Keratinocyte (primary cell): ENCODE measurements at regions not wholly inside any gene's neighbourhood (a gene's known extent, or its start where the extent isn't known, plus 50 kb on each side); places are given as distances from the start of the nearest gene placed in this dataset.

ENCODE experiments used
- DNase-seq: peaks from one replicate; pipeline ENCODE4 v3.0.0-alpha.2; 2011; ENCODE audit warnings: low read depth, missing footprints, low spot score
- FAIRE-seq: peaks from 2 replicates; lab custom pipeline; 2011; peaks lifted over from hg19 to GRCh38; lab: Jason Lieb, UNC
- H2AFZ ChIP-seq: 2 replicates; pipeline ENCODE4 v1.6.0; 2012; ENCODE audit warnings: low read length, control low read depth, inconsistent platforms; ENCODE audit not compliant: control insufficient read depth
- H3K27ac ChIP-seq: 2 replicates; pipeline ENCODE4 v1.5.1; 2011; ENCODE audit warnings: low read length; ENCODE audit not compliant: control insufficient read depth, insufficient read depth
- H3K27me3 ChIP-seq: 3 replicates; pipeline ENCODE4 v1.6.0; 2011; ENCODE audit warnings: low read length; ENCODE audit not compliant: control insufficient read depth, insufficient read depth; ENCODE audit errors: extremely low read depth
- H3K36me3 ChIP-seq, 2 experiments: 2 replicates in 1 of 2; 3 replicates in 1 of 2; pipeline ENCODE4 v1.5.1; 2011; ENCODE audit warnings: low read length in 2 of 2, mild to moderate bottlenecking in 1 of 2; ENCODE audit not compliant: control insufficient read depth in 2 of 2, insufficient read depth in 2 of 2; ENCODE audit errors: extremely low read depth in 1 of 2
- H3K4me1 ChIP-seq: 3 replicates; pipeline ENCODE4 v1.5.1; 2011; ENCODE audit warnings: low read length; ENCODE audit not compliant: control insufficient read depth, insufficient read depth; ENCODE audit errors: extremely low read depth
- H3K4me2 ChIP-seq: 3 replicates; pipeline ENCODE4 v1.6.0; 2011; ENCODE audit warnings: low read depth, low read length; ENCODE audit not compliant: control insufficient read depth, insufficient read depth; ENCODE audit errors: extremely low read depth
- H3K4me3 ChIP-seq, 3 experiments: fragments of 200-600 bp in 1 of 3; sonication (generic) in 1 of 3; 2 replicates in 2 of 3; 3 replicates in 1 of 3; pipeline ENCODE4 v1.5.1; 2011 to 2016; ENCODE audit warnings: low read length in 3 of 3, mild to moderate bottlenecking in 3 of 3, control low read depth in 2 of 3, inconsistent platforms in 1 of 3, low read depth in 1 of 3, mixed read lengths in 1 of 3, mixed run types in 1 of 3, moderate library complexity in 1 of 3; ENCODE audit not compliant: control insufficient read depth in 2 of 3, insufficient read depth in 2 of 3; ENCODE audit errors: extremely low read depth in 1 of 3
- H3K79me2 ChIP-seq: 2 replicates; pipeline ENCODE4 v1.6.0; 2012; ENCODE audit warnings: low read length; ENCODE audit not compliant: control insufficient read depth, insufficient read depth
- H3K9ac ChIP-seq: 3 replicates; pipeline ENCODE4 v1.6.0; 2011; ENCODE audit warnings: low read length; ENCODE audit not compliant: control insufficient read depth, insufficient read depth; ENCODE audit errors: extremely low read depth
- H3K9me1 ChIP-seq: 3 replicates; pipeline ENCODE4 v1.6.0; 2011; ENCODE audit warnings: low read length; ENCODE audit not compliant: control insufficient read depth, insufficient read depth; ENCODE audit errors: extremely low read depth
- H3K9me3 ChIP-seq: 2 replicates; pipeline ENCODE4 v1.5.1; 2012; ENCODE audit warnings: low read depth, low read length; ENCODE audit not compliant: control insufficient read depth
- H4K20me1 ChIP-seq: 3 replicates; pipeline ENCODE4 v1.6.0; 2011; ENCODE audit warnings: low read length; ENCODE audit not compliant: control insufficient read depth, insufficient read depth; ENCODE audit errors: extremely low read depth
- EZH2 ChIP-seq: IDR thresholded peaks from one replicate; pipeline ENCODE4 v1.6.1; 2012; ENCODE audit warnings: inconsistent platforms, mild to moderate bottlenecking, low read length, moderate library complexity
- dilution Hi-C: fragments of 300-500 bp; cut with MboI; formaldehyde crosslinking; loops from one replicate; pipeline ENCODE4 v1.7.0; 2020; ENCODE audit warnings: low sequenced_read_pairs; ENCODE audit not compliant: extremely low pct_ligation_motif_present
- TF ChIP-seq, protein P1 (sequence below), 3 experiments: IDR thresholded peaks in 1 of 3; conservative IDR thresholded peaks in 1 of 3; optimal IDR thresholded peaks in 1 of 3; 2 replicates in 2 of 3; 3 replicates in 1 of 3; pipeline versions ENCODE3 to v1.5.1; 2011; ENCODE audit warnings: low read length in 3 of 3, mild to moderate bottlenecking in 3 of 3, moderate library complexity in 2 of 3, control low read depth in 1 of 3, inconsistent platforms in 1 of 3; ENCODE audit not compliant: insufficient read depth in 2 of 3; ENCODE audit errors: extremely low read depth in 1 of 3

- dilution Hi-C loops = no loop called here
- Histone ChIP-seq H3K4me2 (no peak overlapping the region), H3K9ac (no peak overlapping the region), H3K9me3 (no peaks in the 10 kb centered on the region), H4K20me1 (no peaks in the 10 kb centered on the region), H3K27me3 (no peaks in the 10 kb centered on the region), H3K79me2 (no peaks in the 10 kb centered on the region), H3K36me3 (no peaks in the 10 kb centered on the region), H3K4me3 (no peak overlapping the region), H2AFZ (no peak overlapping the region), H3K27ac (no peak overlapping the region), H3K4me1 (no peaks in the 10 kb centered on the region), H3K9me1 (no peaks in the 10 kb centered on the region)
- no peak for TF ChIP-seq EZH2
- TF ChIP-seq, protein P1, sequence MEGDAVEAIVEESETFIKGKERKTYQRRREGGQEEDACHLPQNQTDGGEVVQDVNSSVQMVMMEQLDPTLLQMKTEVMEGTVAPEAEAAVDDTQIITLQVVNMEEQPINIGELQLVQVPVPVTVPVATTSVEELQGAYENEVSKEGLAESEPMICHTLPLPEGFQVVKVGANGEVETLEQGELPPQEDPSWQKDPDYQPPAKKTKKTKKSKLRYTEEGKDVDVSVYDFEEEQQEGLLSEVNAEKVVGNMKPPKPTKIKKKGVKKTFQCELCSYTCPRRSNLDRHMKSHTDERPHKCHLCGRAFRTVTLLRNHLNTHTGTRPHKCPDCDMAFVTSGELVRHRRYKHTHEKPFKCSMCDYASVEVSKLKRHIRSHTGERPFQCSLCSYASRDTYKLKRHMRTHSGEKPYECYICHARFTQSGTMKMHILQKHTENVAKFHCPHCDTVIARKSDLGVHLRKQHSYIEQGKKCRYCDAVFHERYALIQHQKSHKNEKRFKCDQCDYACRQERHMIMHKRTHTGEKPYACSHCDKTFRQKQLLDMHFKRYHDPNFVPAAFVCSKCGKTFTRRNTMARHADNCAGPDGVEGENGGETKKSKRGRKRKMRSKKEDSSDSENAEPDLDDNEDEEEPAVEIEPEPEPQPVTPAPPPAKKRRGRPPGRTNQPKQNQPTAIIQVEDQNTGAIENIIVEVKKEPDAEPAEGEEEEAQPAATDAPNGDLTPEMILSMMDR (optimal IDR thresholded peaks at IDR 0.05 in 1 of 3, IDR thresholded peaks at IDR 0.05 in 1 of 3, conservative IDR thresholded peaks at IDR 0.05 in 1 of 3; ENCODE audit: extremely low read depth in 1 of 3, insufficient read depth in 2 of 3, low read length in 3 of 3) = no peak
- DNase-seq (no peak), FAIRE-seq (no peak)
These were observed 354.1 kb upstream of the B3GALT2 start for GRCh38 chr1:193540511-193540910.

DNA sequence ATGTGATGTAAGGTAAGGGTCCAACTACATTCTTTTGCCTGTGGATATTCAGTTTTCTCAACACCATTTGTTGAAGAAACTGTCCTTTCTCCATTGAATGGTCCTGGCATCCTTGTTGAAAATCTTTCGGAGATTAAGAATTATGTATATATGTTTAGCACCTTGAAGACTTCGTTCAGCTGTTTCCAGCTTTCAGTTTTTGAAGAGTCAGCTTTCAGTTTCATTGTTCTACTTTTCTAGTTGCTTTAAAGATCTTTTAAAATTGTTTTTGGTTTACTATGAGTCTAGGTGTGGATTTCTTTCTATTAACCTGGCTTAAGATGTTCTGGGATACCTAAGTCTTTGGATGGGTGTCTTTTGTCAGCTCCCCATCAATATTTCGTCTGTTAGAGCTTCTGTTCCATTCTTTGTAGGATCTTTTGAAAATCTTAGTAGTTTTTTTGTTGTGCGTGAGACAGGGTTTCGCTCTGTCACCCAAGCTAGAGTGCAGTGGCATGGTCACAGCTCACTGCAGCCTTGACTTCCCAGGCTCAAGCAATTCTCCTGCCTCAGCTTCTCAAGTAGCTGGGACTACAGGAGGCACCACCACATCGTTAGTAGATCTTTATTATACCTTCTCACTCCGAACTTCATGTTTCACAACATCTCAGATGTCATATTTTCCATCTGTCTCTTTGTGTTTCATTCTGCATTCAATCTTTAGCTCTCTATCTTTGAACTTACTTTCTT is 353.5 kb upstream of the B3GALT2 start:
- H3K4me2 ChIP-seq = no peak overlapping the region
- DNase-seq (no peak), FAIRE-seq (no peak)
- no peaks in the 10 kb centered on the region for H4K20me1 ChIP-seq
- no peaks in the 10 kb centered on the region for H3K79me2 ChIP-seq
- no peak overlapping the region for H3K4me3 ChIP-seq
- no peak overlapping the region for H3K27ac ChIP-seq
- no peaks in the 10 kb centered on the region for H3K9me1 ChIP-seq
- H3K36me3 ChIP-seq = no peaks in the 10 kb centered on the region
- H3K9me3 ChIP-seq = no peaks in the 10 kb centered on the region
- no peaks in the 10 kb centered on the region for H3K4me1 ChIP-seq
- H3K27me3 ChIP-seq = no peaks in the 10 kb centered on the region
- H2AFZ ChIP-seq = no peak overlapping the region
- no peak overlapping the region for H3K9ac ChIP-seq
- dilution Hi-C loops = no loop called here
- TF ChIP-seq EZH2 = no peak
- TF ChIP-seq, protein P1 (optimal IDR thresholded peaks at IDR 0.05 in 1 of 3, IDR thresholded peaks at IDR 0.05 in 1 of 3, conservative IDR thresholded peaks at IDR 0.05 in 1 of 3; ENCODE audit: extremely low read depth in 1 of 3, insufficient read depth in 2 of 3, low read length in 3 of 3) = no peak
